ENCODE measurements at regions not wholly inside any gene's neighbourhood (a gene's known extent, or its start where the extent isn't known, plus 50 kb on each side); places are given as distances from the start of the nearest gene placed in this dataset.

GRCh38 chrX:69313617-69314290, 148.5 kb upstream of the PJA1 start:
- ATAC-seq (no peak), DNase-seq (no peak)
- no peaks in the 10 kb centered on the region for H3K27me3 Mint-ChIP-seq (ENCODE audit: low read depth)
- H3K4me1 Mint-ChIP-seq (ENCODE audit: low read depth): no peaks in the 10 kb centered on the region
- H3K27ac Mint-ChIP-seq: no peak overlapping the region
- ChIA-PET POLR2A (no interaction called here), CTCF (no interaction called here)
- H3K36me3 Mint-ChIP-seq (ENCODE audit: low read depth): no peaks in the 10 kb centered on the region
- H3K4me3 Mint-ChIP-seq: no peak overlapping the region
- no peaks in the 10 kb centered on the region for H3K9me3 Mint-ChIP-seq (ENCODE audit: insufficient read depth)

GRCh38 chrX:69311936-69312670, 146.8 kb upstream of the PJA1 start:
- ATAC-seq (no peak), DNase-seq (no peak)
- H3K9me3 Mint-ChIP-seq (ENCODE audit: insufficient read depth): no peaks in the 10 kb centered on the region
- H3K4me3 Mint-ChIP-seq: no peak overlapping the region
- POLR2A ChIA-PET: no interaction called here
- H3K27me3 Mint-ChIP-seq (ENCODE audit: low read depth): no peaks in the 10 kb centered on the region
- H3K27ac Mint-ChIP-seq: no peak overlapping the region
- H3K4me1 Mint-ChIP-seq (ENCODE audit: low read depth): no peaks in the 10 kb centered on the region
- no peaks in the 10 kb centered on the region for H3K36me3 Mint-ChIP-seq (ENCODE audit: low read depth)
- CTCF ChIA-PET: no interaction called here

GRCh38 chrX:69309074-69309792, 144.0 kb upstream of the PJA1 start:
- H3K27ac Mint-ChIP-seq: no peak overlapping the region
- ATAC-seq (no peak), DNase-seq (no peak)
- peaks cover 4% of the 10 kb centered on the region for H3K27me3 Mint-ChIP-seq (ENCODE audit: low read depth)
- no peaks in the 10 kb centered on the region for H3K36me3 Mint-ChIP-seq (ENCODE audit: low read depth)
- no peaks in the 10 kb centered on the region for H3K9me3 Mint-ChIP-seq (ENCODE audit: insufficient read depth)
- no peak overlapping the region for H3K4me3 Mint-ChIP-seq
- ChIA-PET POLR2A (no interaction called here), CTCF (no interaction called here)
- H3K4me1 Mint-ChIP-seq (ENCODE audit: low read depth): no peaks in the 10 kb centered on the region

GRCh38 chrX:69307756-69308155, 142.5 kb upstream of the PJA1 start:
- CTCF ChIA-PET: no interaction called here

GRCh38 chrX:69307029-69307428, 141.8 kb upstream of the PJA1 start:
- CTCF ChIA-PET: no interaction called here
- H3K27ac Mint-ChIP-seq: no peak overlapping the region
- H3K27me3 Mint-ChIP-seq (ENCODE audit: low read depth): peaks cover 4% of the 10 kb centered on the region
- DNase-seq (no peak), ATAC-seq (no peak)
- POLR2A ChIA-PET: no interaction called here
- H3K4me1 Mint-ChIP-seq (ENCODE audit: low read depth): no peaks in the 10 kb centered on the region
- H3K4me3 Mint-ChIP-seq: no peak overlapping the region
- no peaks in the 10 kb centered on the region for H3K9me3 Mint-ChIP-seq (ENCODE audit: insufficient read depth)
- H3K36me3 Mint-ChIP-seq (ENCODE audit: low read depth): no peaks in the 10 kb centered on the region

More at GRCh38 chrX:69307756-69308155, 142.5 kb upstream of the PJA1 start:
- ATAC-seq (no peak), DNase-seq (no peak)
- H3K9me3 Mint-ChIP-seq (ENCODE audit: insufficient read depth): no peaks in the 10 kb centered on the region
- no peak overlapping the region for H3K4me3 Mint-ChIP-seq
- H3K4me1 Mint-ChIP-seq (ENCODE audit: low read depth): no peaks in the 10 kb centered on the region
- H3K36me3 Mint-ChIP-seq (ENCODE audit: low read depth): no peaks in the 10 kb centered on the region
- POLR2A ChIA-PET: no interaction called here
- no peak overlapping the region for H3K27ac Mint-ChIP-seq
- peaks cover 4% of the 10 kb centered on the region for H3K27me3 Mint-ChIP-seq (ENCODE audit: low read depth)

GRCh38 chrX:69306063-69306404, 140.8 kb upstream of the PJA1 start:
- ChIA-PET CTCF (no interaction called here), POLR2A (no interaction called here)
- ATAC-seq (no peak), DNase-seq (no peak)
- Mint-ChIP-seq H3K27me3 (ENCODE audit: low read depth) (peaks cover 4% of the 10 kb centered on the region), H3K9me3 (ENCODE audit: insufficient read depth) (no peaks in the 10 kb centered on the region), H3K36me3 (ENCODE audit: low read depth) (no peaks in the 10 kb centered on the region), H3K27ac (no peak overlapping the region), H3K4me1 (ENCODE audit: low read depth) (no peaks in the 10 kb centered on the region), H3K4me3 (no peak overlapping the region)

GRCh38 chrX:69305333-69306062, 140.2 kb upstream of the PJA1 start:
- Mint-ChIP-seq H3K9me3 (ENCODE audit: insufficient read depth) (no peaks in the 10 kb centered on the region), H3K27me3 (ENCODE audit: low read depth) (peaks cover 4% of the 10 kb centered on the region), H3K36me3 (ENCODE audit: low read depth) (no peaks in the 10 kb centered on the region), H3K4me3 (no peak overlapping the region), H3K4me1 (ENCODE audit: low read depth) (no peaks in the 10 kb centered on the region), H3K27ac (no peak overlapping the region)
- ATAC-seq (no peak), DNase-seq (no peak)
- CTCF ChIA-PET: no interaction called here
- POLR2A ChIA-PET: no interaction called here

GRCh38 chrX:69303231-69303630, 138.0 kb upstream of the PJA1 start:
- Mint-ChIP-seq H3K27me3 (ENCODE audit: low read depth) (peaks cover 4% of the 10 kb centered on the region), H3K9me3 (ENCODE audit: insufficient read depth) (no peaks in the 10 kb centered on the region), H3K36me3 (ENCODE audit: low read depth) (no peaks in the 10 kb centered on the region), H3K4me1 (ENCODE audit: low read depth) (no peaks in the 10 kb centered on the region), H3K4me3 (no peak overlapping the region), H3K27ac (no peak overlapping the region)
- ATAC-seq (no peak), DNase-seq (no peak)
- POLR2A ChIA-PET: no interaction called here
- CTCF ChIA-PET: no interaction called here

- ChIA-PET POLR2A (no interaction called here), CTCF (no interaction called here)
- no peak for ATAC-seq
- H3K4me1 Mint-ChIP-seq (ENCODE audit: low read depth): no peaks in the 10 kb centered on the region
- no peak overlapping the region for H3K4me3 Mint-ChIP-seq
- DNase-seq: no peak
- H3K27ac Mint-ChIP-seq: no peak overlapping the region
- H3K27me3 Mint-ChIP-seq (ENCODE audit: low read depth): peaks cover 4% of the 10 kb centered on the region
- H3K36me3 Mint-ChIP-seq (ENCODE audit: low read depth): no peaks in the 10 kb centered on the region
- H3K9me3 Mint-ChIP-seq (ENCODE audit: insufficient read depth): no peaks in the 10 kb centered on the region
Measured at GRCh38 chrX:69299951-69300714, 134.9 kb upstream of the PJA1 start.

- no peaks in the 10 kb centered on the region for H3K9me3 Mint-ChIP-seq (ENCODE audit: insufficient read depth)
- no peaks in the 10 kb centered on the region for H3K27me3 Mint-ChIP-seq (ENCODE audit: low read depth)
- ATAC-seq (no peak), DNase-seq (no peak)
- ChIA-PET POLR2A (no interaction called here), CTCF (no interaction called here)
- H3K4me3 Mint-ChIP-seq: no peak overlapping the region
- H3K4me1 Mint-ChIP-seq (ENCODE audit: low read depth): no peaks in the 10 kb centered on the region
- no peaks in the 10 kb centered on the region for H3K36me3 Mint-ChIP-seq (ENCODE audit: low read depth)
- H3K27ac Mint-ChIP-seq: no peak overlapping the region
Measured at GRCh38 chrX:69299285-69299684, 134.0 kb upstream of the PJA1 start.

- no peaks in the 10 kb centered on the region for H3K9me3 Mint-ChIP-seq (ENCODE audit: insufficient read depth)
- no peak overlapping the region for H3K27ac Mint-ChIP-seq
- no peak for ATAC-seq
- POLR2A ChIA-PET: no interaction called here
- no peak for DNase-seq
- H3K27me3 Mint-ChIP-seq (ENCODE audit: low read depth): no peaks in the 10 kb centered on the region
- CTCF ChIA-PET: no interaction called here
- H3K4me1 Mint-ChIP-seq (ENCODE audit: low read depth): no peaks in the 10 kb centered on the region
- no peaks in the 10 kb centered on the region for H3K36me3 Mint-ChIP-seq (ENCODE audit: low read depth)
- no peak overlapping the region for H3K4me3 Mint-ChIP-seq
Measured at GRCh38 chrX:69298466-69299140, 133.3 kb upstream of the PJA1 start.

Data from activated CD8-positive, alpha-beta T cell treated with anti-CD3 and anti-CD28 coated beads, Interleukin-2, amount 10 ng/mL, durations not matched to agents 7 days and 5 days (primary cell).